HG02763 (cell line): ENCODE measurements at regions not wholly inside any gene's neighbourhood (a gene's known extent, or its start where the extent isn't known, plus 50 kb on each side); places are given as distances from the start of the nearest gene placed in this dataset.

Source experiments
- ATAC-seq: cut with Tn5 transposase; IDR thresholded peaks from one replicate; pipeline ENCODE4 v1.9.1; 2021; ENCODE audit warnings: mild to moderate bottlenecking, moderate library complexity; ENCODE audit not compliant: unreplicated experiment

GRCh38 chr9:90105773-90106172, 501.0 kb downstream of the GADD45G start:
- no peak for ATAC-seq

GRCh38 chr9:90107040-90107725, 502.4 kb downstream of the GADD45G start:
- no peak for ATAC-seq

- no peak for ATAC-seq
Measured at GRCh38 chr9:90107726-90108655, 503.2 kb downstream of the GADD45G start.

GRCh38 chr9:90112788-90113187, 508.0 kb downstream of the GADD45G start:
- no peak for ATAC-seq

- ATAC-seq, result no peak
Measured at GRCh38 chr9:90114641-90115425, 510.0 kb downstream of the GADD45G start.

- no peak for ATAC-seq
Measured at GRCh38 chr9:90121762-90122161, 517.0 kb downstream of the GADD45G start.

GRCh38 chr9:90124961-90125360, 517.7 kb downstream of the DIRAS2 start:
- ATAC-seq, result no peak

- ATAC-seq, result no peak
Measured at GRCh38 chr9:90127923-90128322, 514.7 kb downstream of the DIRAS2 start.

GRCh38 chr9:90128587-90129190, 513.9 kb downstream of the DIRAS2 start:
- ATAC-seq, result no peak

- ATAC-seq, result no peak
Measured at GRCh38 chr9:90129446-90129845, 513.2 kb downstream of the DIRAS2 start.

GRCh38 chr9:90131568-90131967, 511.1 kb downstream of the DIRAS2 start:
- ATAC-seq, result no peak

GRCh38 chr9:90132866-90133265, 509.8 kb downstream of the DIRAS2 start:
- no peak for ATAC-seq

GRCh38 chr9:90137801-90138200, 504.8 kb downstream of the DIRAS2 start:
- ATAC-seq, result no peak

- no peak for ATAC-seq
Measured at GRCh38 chr9:90140131-90140818, 502.3 kb downstream of the DIRAS2 start.

GRCh38 chr9:90141723-90142122, 500.9 kb downstream of the DIRAS2 start:
- no peak for ATAC-seq

- ATAC-seq, result no peak
Measured at GRCh38 chr9:90142580-90142979, 500.0 kb downstream of the DIRAS2 start.

- ATAC-seq, result no peak
Measured at GRCh38 chr9:90147426-90147825, 495.2 kb downstream of the DIRAS2 start.

GRCh38 chr9:90156318-90156717, 486.3 kb downstream of the DIRAS2 start:
- ATAC-seq, result no peak

- no peak for ATAC-seq
Measured at GRCh38 chr9:90162326-90162725, 480.3 kb downstream of the DIRAS2 start.

- no peak for ATAC-seq
Measured at GRCh38 chr9:90162819-90163218, 479.8 kb downstream of the DIRAS2 start.
